Activated naive CD4-positive, alpha-beta T cell treated with anti-CD3 and anti-CD28 coated beads for 36 hours (primary cell): ENCODE measurements at regions not wholly inside any gene's neighbourhood (a gene's known extent, or its start where the extent isn't known, plus 50 kb on each side); places are given as distances from the start of the nearest gene placed in this dataset.
"Not testable (repeated sequence)": the region's sequence is repeated elsewhere in the genome, so short reads cannot be mapped to it uniquely, and the experiment has no call there.

Source experiments
- CTCF ChIA-PET: fragments of 350-600 bp; sonication (Branson Sonifier 250); formaldehyde crosslinking; loops from one replicate; lab custom pipeline; 2021; ENCODE audit warnings: antibody characterized with exemption; lab: Charles Lee
- DNase-seq: peaks from one replicate; pipeline ENCODE4 v3.0.0-alpha.2; 2020
- H3K27ac Mint-ChIP-seq: one replicate; pipeline ENCODE4 v1.8.0; 2021; ENCODE audit warnings: mild to moderate bottlenecking, mixed read lengths
- H3K27me3 Mint-ChIP-seq: one replicate; pipeline ENCODE4 v1.8.0; 2021; ENCODE audit warnings: low read depth, mixed read lengths
- H3K36me3 Mint-ChIP-seq: one replicate; pipeline ENCODE4 v1.8.0; 2021; ENCODE audit warnings: low read depth, mixed read lengths
- H3K4me1 Mint-ChIP-seq: one replicate; pipeline ENCODE4 v1.8.0; 2021; ENCODE audit warnings: low read depth, mixed read lengths
- H3K4me3 Mint-ChIP-seq: one replicate; pipeline ENCODE4 v1.8.0; 2021; ENCODE audit warnings: mild to moderate bottlenecking, moderate library complexity, mixed read lengths
- H3K9me3 Mint-ChIP-seq: one replicate; pipeline ENCODE4 v1.8.0; 2021; ENCODE audit warnings: mixed read lengths
- intact Hi-C: fragments of 100-400 bp; cut with micrococcal nuclease; formaldehyde crosslinking; loops from one replicate; pipeline ENCODE4 v1.15.1; 2023

- H3K4me3 Mint-ChIP-seq: no peak overlapping the region
- no peaks in the 10 kb centered on the region for H3K27me3 Mint-ChIP-seq
- CTCF ChIA-PET: no interaction called here
- intact Hi-C loops: no loop called here
- no peaks in the 10 kb centered on the region for H3K36me3 Mint-ChIP-seq
- H3K4me1 Mint-ChIP-seq: no peaks in the 10 kb centered on the region
- H3K27ac Mint-ChIP-seq: no peak overlapping the region
- DNase-seq: no peak
- H3K9me3 Mint-ChIP-seq: no peaks in the 10 kb centered on the region
These were observed 101.3 kb upstream of the ADAMTS9 start for GRCh38 chr3:64789111-64789510.

GRCh38 chr3:64783200-64783599 lies 95.4 kb upstream of the ADAMTS9 start:
- DNase-seq: no peak
- CTCF ChIA-PET: interaction anchor here (0.6 kb wide), 2 partner anchors 203 to 1881 kb away, joined by 3 to 6 read pairs; no protein-coding TSS in a partner anchor
- no peaks in the 10 kb centered on the region for H3K27me3 Mint-ChIP-seq
- H3K27ac Mint-ChIP-seq: no peak overlapping the region
- no peaks in the 10 kb centered on the region for H3K36me3 Mint-ChIP-seq
- peaks cover 9% of the 10 kb centered on the region for H3K9me3 Mint-ChIP-seq
- H3K4me3 Mint-ChIP-seq: no peak overlapping the region
- intact Hi-C loops: no loop called here
- H3K4me1 Mint-ChIP-seq: no peaks in the 10 kb centered on the region

GRCh38 chr3:64780923-64781322 lies 93.1 kb upstream of the ADAMTS9 start:
- H3K4me1 Mint-ChIP-seq, H3K27me3 Mint-ChIP-seq, CTCF ChIA-PET, H3K4me3 Mint-ChIP-seq, DNase-seq, intact Hi-C loops, H3K27ac Mint-ChIP-seq, H3K36me3 Mint-ChIP-seq: not testable (repeated sequence)
- H3K9me3 Mint-ChIP-seq: peaks cover 14% of the 10 kb centered on the region

GRCh38 chr3:64773137-64773536 lies 85.3 kb upstream of the ADAMTS9 start:
- CTCF ChIA-PET: no interaction called here
- DNase-seq: no peak
- peaks cover 2% of the 10 kb centered on the region for H3K27me3 Mint-ChIP-seq
- intact Hi-C loops: no loop called here
- H3K36me3 Mint-ChIP-seq: no peaks in the 10 kb centered on the region
- H3K4me3 Mint-ChIP-seq: no peak overlapping the region
- H3K4me1 Mint-ChIP-seq: no peaks in the 10 kb centered on the region
- H3K27ac Mint-ChIP-seq: no peak overlapping the region
- peaks cover 8% of the 10 kb centered on the region for H3K9me3 Mint-ChIP-seq

DNA sequence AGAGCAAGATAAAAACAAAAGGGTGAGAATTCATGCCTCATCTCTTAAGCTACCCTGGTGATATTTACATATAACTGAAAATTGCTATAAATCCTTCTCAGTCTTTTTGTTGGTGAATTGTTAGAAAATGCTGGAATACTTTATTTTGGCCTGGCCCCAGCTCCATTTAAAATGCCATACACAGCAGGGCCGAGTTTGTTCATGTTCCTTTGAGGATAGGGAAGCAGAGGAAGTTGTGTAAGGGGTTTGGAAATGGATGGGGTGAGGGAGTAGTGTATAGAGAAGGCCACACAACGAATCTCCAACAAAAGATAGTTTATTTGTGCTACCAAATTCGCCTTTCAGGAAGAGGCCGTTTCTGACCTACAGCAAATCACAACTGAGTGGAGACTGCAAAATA lies 78.6 kb upstream of the ADAMTS9 start:
- Mint-ChIP-seq H3K27ac (no peak overlapping the region), H3K36me3 (no peaks in the 10 kb centered on the region), H3K9me3 (peaks cover 2% of the 10 kb centered on the region), H3K4me1 (no peaks in the 10 kb centered on the region), H3K27me3 (no peaks in the 10 kb centered on the region), H3K4me3 (no peak overlapping the region)
- no peak for DNase-seq
- intact Hi-C loops: no loop called here
- CTCF ChIA-PET: no interaction called here

DNA sequence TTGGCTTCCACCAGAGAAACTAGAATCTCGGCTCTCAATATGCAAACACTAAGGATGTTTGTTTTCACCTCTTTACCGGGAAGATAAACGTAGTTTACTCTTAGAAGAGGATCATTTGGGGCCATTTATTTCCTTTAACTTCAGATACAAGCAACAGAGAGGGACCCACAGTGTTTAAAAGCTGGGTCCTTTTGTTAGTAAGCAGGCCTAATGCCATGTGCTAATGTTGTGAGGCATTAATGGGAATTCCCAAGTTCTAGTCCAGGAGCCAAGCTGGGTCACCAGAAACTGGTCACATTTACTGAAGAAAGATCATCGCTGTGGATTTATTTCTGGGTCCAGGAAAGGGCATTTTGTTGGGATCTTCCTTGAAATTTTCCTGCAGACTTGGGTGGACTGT lies 78.1 kb upstream of the ADAMTS9 start:
- Mint-ChIP-seq H3K9me3 (peaks cover 2% of the 10 kb centered on the region), H3K4me3 (no peak overlapping the region), H3K36me3 (no peaks in the 10 kb centered on the region), H3K4me1 (no peaks in the 10 kb centered on the region), H3K27me3 (no peaks in the 10 kb centered on the region), H3K27ac (no peak overlapping the region)
- intact Hi-C loops: no loop called here
- CTCF ChIA-PET: interaction anchor here (0.5 to 1.0 kb wide), 2 partner anchors 576 to 615 kb away, joined by 3 read pairs; no protein-coding TSS in a partner anchor
- no peak for DNase-seq

DNA sequence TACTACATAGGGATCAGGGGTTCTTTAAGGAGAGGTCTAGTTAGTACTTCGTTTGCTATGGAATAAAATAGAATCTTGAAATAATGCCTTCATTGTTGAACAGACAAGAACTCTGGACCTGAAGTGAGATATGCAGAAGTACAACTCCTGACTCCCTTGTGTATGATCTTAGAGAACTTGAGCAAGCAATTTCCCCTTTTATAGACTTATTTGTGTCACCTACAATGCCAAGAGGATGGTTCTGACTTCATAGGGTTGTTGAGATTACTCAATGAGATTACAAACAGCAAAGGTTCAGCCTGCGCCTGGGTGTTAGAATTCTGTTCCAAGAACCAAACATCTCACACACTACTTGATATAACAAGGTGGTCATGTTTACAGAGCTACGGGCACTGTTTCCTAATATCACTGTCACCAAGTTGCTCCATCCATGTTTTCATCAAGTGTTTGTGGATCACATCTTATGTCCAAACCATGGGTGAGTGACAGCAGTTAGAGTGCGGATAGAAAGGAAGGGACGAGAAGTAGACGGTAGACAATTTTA lies 76.7 kb upstream of the ADAMTS9 start:
- Mint-ChIP-seq H3K4me3 (no peak overlapping the region), H3K36me3 (no peaks in the 10 kb centered on the region), H3K27me3 (no peaks in the 10 kb centered on the region), H3K9me3 (peaks cover 2% of the 10 kb centered on the region), H3K27ac (no peak overlapping the region), H3K4me1 (no peaks in the 10 kb centered on the region)
- DNase-seq: no peak
- CTCF ChIA-PET: no interaction called here
- intact Hi-C loops: no loop called here

DNA sequence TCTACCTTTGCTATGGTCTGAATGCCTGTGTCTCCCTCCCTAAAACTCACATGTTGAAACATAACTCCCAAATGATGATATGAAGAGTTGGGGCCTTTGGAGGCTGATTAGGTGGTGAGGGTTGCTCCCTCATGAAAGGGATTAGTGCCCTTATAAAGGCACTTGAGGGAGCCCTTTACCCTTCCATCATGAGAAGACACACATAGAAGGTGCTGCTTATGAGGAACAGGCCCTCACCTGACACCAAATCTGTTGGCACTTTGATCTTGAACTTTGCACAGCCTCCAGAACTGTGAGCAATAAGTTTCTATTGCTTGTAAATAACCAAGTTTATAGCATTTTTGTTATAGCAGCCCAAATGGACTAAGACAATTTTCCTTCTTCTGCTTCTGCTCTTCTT lies 76.2 kb upstream of the ADAMTS9 start:
- intact Hi-C loops: no loop called here

GRCh38 chr3:64761729-64762128 lies 73.9 kb upstream of the ADAMTS9 start:
- Mint-ChIP-seq H3K27me3 (peaks cover 3% of the 10 kb centered on the region), H3K27ac (no peak overlapping the region), H3K4me1 (no peaks in the 10 kb centered on the region), H3K36me3 (no peaks in the 10 kb centered on the region), H3K9me3 (peaks cover 2% of the 10 kb centered on the region), H3K4me3 (no peak overlapping the region)
- intact Hi-C loops: no loop called here
- CTCF ChIA-PET: no interaction called here
- no peak for DNase-seq

More for the DNA sequence above, 76.2 kb upstream of the ADAMTS9 start:
- DNase-seq: no peak
- Mint-ChIP-seq H3K36me3 (no peaks in the 10 kb centered on the region), H3K27me3 (no peaks in the 10 kb centered on the region), H3K4me3 (no peak overlapping the region), H3K9me3 (peaks cover 2% of the 10 kb centered on the region), H3K4me1 (no peaks in the 10 kb centered on the region), H3K27ac (no peak overlapping the region)
- CTCF ChIA-PET: no interaction called here

DNA sequence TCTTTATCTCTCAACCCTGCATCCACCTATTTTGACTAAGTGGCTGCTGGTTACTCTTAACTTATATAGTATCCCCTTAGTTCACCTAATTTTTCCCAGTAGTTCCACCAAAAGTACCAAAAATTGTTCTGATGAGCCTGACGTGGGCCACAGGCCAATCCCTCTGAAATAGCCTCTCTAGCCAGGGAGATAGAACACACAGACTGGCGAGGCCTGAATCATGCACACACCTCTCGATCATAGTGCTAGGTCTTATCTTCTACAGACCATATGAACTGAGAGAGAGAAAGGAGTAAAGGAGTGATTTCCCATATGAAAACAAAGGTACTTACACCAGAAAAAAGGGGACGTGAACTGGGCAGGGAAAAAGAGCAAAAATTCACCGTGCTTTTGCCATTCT lies 72.5 kb upstream of the ADAMTS9 start:
- H3K4me1 Mint-ChIP-seq: no peaks in the 10 kb centered on the region
- H3K4me3 Mint-ChIP-seq: no peak overlapping the region
- H3K9me3 Mint-ChIP-seq: peaks cover 2% of the 10 kb centered on the region
- no peak for DNase-seq
- no peaks in the 10 kb centered on the region for H3K36me3 Mint-ChIP-seq
- H3K27ac Mint-ChIP-seq: no peak overlapping the region
- CTCF ChIA-PET: no interaction called here
- peaks cover 3% of the 10 kb centered on the region for H3K27me3 Mint-ChIP-seq
- intact Hi-C loops: no loop called here

DNA sequence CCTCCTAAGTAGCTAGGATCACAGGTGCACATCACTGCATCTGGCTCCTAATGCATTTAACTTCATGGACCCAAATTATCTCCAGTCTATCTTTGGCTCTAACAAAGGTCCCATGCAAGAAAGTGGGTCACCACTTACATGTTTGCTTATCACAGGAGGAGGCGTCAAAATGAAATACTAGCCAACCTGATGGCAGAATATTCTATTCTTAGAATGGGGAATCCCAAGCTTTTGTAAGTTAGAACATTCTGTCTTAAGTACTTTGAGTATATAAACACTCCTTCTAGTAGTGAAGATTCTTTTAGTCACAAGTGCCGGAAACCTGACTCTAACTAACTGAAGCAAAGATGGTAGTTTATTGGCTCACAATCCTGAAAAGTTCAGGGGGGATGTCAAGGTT lies 72.0 kb upstream of the ADAMTS9 start:
- Mint-ChIP-seq H3K9me3 (peaks cover 2% of the 10 kb centered on the region), H3K4me1 (no peaks in the 10 kb centered on the region), H3K36me3 (no peaks in the 10 kb centered on the region), H3K4me3 (no peak overlapping the region), H3K27me3 (peaks cover 3% of the 10 kb centered on the region), H3K27ac (no peak overlapping the region)
- CTCF ChIA-PET: no interaction called here
- DNase-seq: no peak
- intact Hi-C loops: no loop called here

DNA sequence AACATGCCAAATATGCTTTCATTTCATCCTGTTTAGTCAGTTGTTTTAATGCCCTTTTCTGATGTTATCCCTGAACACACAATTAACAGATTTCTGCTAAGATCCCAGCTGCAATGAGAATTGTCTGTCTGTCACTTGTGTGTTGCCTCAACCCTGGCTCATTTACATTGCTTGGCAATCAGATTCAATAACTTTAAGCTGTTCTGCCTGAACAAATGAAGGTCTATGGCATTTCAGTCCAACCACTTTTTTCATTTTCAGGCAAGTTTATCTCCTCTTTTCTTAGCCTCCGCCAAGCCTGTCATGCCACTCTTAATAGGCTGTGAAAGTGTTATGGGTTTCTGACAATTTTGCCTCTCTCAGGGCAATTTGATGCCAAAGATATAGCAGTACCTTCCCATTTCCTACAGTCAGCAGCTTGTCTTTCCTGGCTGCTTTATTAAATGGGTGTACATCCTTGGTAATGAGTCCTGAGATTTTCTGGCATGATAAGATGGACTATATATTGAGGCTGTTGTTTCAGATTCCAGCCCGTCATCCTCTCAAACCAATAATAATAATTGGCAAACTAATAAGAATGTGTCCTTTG lies 68.7 kb upstream of the ADAMTS9 start:
- no peak overlapping the region for H3K27ac Mint-ChIP-seq
- no peak overlapping the region for H3K4me3 Mint-ChIP-seq
- CTCF ChIA-PET: no interaction called here
- intact Hi-C loops: no loop called here
- DNase-seq: no peak
- no peaks in the 10 kb centered on the region for H3K4me1 Mint-ChIP-seq
- H3K9me3 Mint-ChIP-seq: peaks cover 3% of the 10 kb centered on the region
- no peaks in the 10 kb centered on the region for H3K36me3 Mint-ChIP-seq
- peaks cover 3% of the 10 kb centered on the region for H3K27me3 Mint-ChIP-seq

- no peak for DNase-seq
- no peaks in the 10 kb centered on the region for H3K36me3 Mint-ChIP-seq
- CTCF ChIA-PET: interaction anchor here (0.6 kb wide), 1 partner anchor 508 kb away, joined by 4 read pairs; no protein-coding TSS in a partner anchor
- H3K4me1 Mint-ChIP-seq: no peaks in the 10 kb centered on the region
- H3K9me3 Mint-ChIP-seq: peaks cover 7% of the 10 kb centered on the region
- no peaks in the 10 kb centered on the region for H3K27me3 Mint-ChIP-seq
- intact Hi-C loops: no loop called here
- no peak overlapping the region for H3K4me3 Mint-ChIP-seq
- no peak overlapping the region for H3K27ac Mint-ChIP-seq
These were observed 60.6 kb upstream of the ADAMTS9 start for GRCh38 chr3:64748244-64748904.
